Choroid plexus epithelial cell (primary cell): ENCODE measurements at regions not wholly inside any gene's neighbourhood (a gene's known extent, or its start where the extent isn't known, plus 50 kb on each side); places are given as distances from the start of the nearest gene placed in this dataset.
A peak's percentile ranks its signal among the peaks of the same experiment; 100 is the strongest.

Source experiments
- DNase-seq: peaks from one replicate; pipeline ENCODE4 v3.0.0-alpha.2; 2010; ENCODE audit warnings: low read depth
- H3K4me3 ChIP-seq: 2 replicates; pipeline ENCODE4 v1.5.1; 2011; ENCODE audit warnings: low read depth, mild to moderate bottlenecking, control low read depth, low read length, moderate library complexity
- TF ChIP-seq, protein P1 (sequence below): conservative IDR thresholded peaks from 2 replicates; pipeline ENCODE4 v1.5.1; 2011; ENCODE audit warnings: low read depth, mild to moderate bottlenecking, control low read depth, inconsistent platforms, low read length, moderate library complexity

GRCh38 chr12:69027411-69027881 lies 94.5 kb upstream of the CPM start:
- TF ChIP-seq, protein P1, sequence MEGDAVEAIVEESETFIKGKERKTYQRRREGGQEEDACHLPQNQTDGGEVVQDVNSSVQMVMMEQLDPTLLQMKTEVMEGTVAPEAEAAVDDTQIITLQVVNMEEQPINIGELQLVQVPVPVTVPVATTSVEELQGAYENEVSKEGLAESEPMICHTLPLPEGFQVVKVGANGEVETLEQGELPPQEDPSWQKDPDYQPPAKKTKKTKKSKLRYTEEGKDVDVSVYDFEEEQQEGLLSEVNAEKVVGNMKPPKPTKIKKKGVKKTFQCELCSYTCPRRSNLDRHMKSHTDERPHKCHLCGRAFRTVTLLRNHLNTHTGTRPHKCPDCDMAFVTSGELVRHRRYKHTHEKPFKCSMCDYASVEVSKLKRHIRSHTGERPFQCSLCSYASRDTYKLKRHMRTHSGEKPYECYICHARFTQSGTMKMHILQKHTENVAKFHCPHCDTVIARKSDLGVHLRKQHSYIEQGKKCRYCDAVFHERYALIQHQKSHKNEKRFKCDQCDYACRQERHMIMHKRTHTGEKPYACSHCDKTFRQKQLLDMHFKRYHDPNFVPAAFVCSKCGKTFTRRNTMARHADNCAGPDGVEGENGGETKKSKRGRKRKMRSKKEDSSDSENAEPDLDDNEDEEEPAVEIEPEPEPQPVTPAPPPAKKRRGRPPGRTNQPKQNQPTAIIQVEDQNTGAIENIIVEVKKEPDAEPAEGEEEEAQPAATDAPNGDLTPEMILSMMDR = no peak
- H3K4me3 ChIP-seq = no peak overlapping the region
- DNase-seq = peak; percentile 23

DNA sequence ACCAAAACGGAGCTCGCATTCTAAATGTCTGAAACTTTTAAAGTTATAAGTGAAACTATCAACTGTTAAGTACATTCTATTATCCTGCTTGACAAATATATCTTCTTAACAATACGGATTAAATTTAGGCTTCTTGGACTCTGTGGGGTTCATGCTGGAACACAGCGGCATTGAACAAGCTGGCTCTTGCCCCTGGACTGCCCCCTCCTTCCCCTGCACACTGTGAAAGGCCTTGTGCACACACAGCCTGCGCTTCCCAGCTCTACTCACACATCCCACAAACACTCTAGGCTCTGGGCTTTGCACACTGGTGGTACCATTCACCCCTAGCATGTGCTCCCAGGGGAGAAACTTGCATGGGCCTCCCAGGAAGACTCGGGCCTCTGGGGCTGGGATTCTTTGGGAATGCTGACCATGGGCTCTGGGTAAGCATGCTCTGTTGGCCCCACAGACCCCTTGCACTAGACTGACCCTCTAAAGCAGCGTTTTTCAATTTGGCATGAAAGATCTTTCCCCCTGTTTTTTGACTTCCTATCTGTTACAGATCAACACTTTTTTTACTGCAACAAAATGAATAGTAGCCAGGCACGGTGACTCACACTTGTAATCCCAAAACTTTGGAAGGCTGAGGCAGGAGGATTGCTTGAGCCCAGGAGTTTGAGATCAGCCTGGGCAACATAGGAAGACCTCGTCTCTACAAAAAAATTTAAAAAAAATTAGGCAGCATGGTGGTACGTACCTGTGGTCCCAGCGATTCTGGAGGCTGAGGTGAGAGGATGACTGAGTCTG lies 96.2 kb upstream of the CPM start:
- TF ChIP-seq, protein P1 = no peak

GRCh38 chr12:69030321-69030720 lies 97.3 kb upstream of the CPM start:
- no peak for DNase-seq
- TF ChIP-seq, protein P1 = no peak
- no peak overlapping the region for H3K4me3 ChIP-seq

More for the DNA sequence above, 96.2 kb upstream of the CPM start:
- H3K4me3 ChIP-seq = no peak overlapping the region
- no peak for DNase-seq

DNA sequence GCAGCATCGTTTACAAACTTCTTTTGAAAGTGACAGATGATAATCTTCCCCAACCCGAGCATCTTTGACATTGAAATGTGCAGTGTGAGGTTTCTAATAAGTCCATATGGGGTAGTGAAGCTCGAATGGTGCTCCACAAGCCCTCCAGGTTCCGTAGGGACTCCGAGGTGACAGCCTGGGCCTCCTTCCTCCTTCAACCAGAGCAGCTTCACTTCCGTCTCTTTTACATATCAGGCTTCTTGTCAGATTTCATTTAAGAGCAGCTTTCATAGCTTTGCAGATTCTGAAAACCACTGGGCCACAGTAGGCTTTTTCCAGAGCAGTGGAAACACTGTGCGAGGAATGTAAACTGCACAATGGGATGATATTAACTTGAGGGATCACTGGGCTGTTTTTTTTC lies 103.6 kb upstream of the CPM start:
- TF ChIP-seq, protein P1 = no peak

DNA sequence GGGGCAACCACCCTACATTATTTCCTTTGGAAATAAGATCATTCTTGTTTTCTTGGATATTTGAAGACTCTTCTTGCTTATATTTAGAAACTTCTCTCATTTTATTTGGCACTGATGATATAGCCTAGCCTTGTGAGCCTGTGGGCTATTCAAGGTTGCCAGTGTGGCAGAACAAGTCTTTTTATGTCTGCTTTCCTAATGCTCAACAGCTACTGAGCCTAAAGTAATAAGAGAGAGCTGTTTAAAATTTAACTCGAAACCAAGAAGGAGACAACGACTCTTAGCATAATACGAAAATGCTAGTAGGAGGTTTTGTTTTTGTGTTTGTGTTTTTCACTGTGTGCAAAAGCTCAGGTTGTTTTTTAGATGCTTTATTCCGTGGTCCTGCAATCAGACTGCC lies 104.0 kb upstream of the CPM start:
- TF ChIP-seq, protein P1 = no peak
- no peak for DNase-seq
- no peak overlapping the region for H3K4me3 ChIP-seq

More for the DNA sequence above, 103.6 kb upstream of the CPM start:
- no peak overlapping the region for H3K4me3 ChIP-seq
- DNase-seq = no peak

DNA sequence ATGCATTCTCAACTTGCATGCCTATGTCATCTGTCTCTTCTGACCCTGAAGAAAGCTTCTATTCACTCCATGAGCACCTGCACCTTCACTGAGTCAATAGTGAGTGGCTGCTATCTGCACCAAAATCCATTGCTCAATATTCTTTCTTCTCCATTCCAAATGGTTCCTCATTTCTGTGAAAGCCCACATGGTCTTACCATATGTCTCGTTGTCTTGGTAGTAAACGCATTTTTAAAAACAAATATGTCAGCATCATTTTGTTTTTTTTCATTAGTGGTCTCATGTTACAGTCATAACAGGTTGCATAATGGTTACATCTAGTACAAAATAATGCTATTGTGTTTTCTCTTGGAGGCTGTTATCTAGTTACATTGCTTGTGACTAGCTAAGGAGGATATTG lies 106.9 kb upstream of the CPM start:
- H3K4me3 ChIP-seq = no peak overlapping the region
- DNase-seq = peak; percentile 17
- TF ChIP-seq, protein P1 = no peak

DNA sequence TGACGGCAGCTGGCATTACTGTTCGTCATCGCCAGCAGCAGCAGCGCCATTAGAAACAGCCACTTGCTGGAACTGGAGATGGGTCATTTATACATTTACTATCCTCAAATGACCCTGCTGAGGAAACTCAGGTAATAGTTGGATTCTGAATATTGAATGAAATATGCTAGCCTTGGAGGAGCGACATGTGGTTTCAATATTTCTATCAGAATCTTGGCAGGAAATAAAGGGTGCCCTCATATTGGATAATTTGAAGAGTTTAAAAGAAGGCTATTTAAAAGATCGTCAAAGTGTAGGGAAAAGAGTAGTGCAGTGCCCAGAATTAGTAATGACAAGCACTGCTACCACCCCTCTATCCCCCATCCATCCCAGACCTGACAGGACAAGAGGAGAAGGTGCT lies 109.6 kb upstream of the CPM start:
- H3K4me3 ChIP-seq = no peak overlapping the region
- no peak for DNase-seq
- TF ChIP-seq, protein P1 = no peak
